NB4 (cell line): ENCODE measurements at regions not wholly inside any gene's neighbourhood (a gene's known extent, or its start where the extent isn't known, plus 50 kb on each side); places are given as distances from the start of the nearest gene placed in this dataset.
A peak's percentile ranks its signal among the peaks of the same experiment; 100 is the strongest.
"Not testable (repeated sequence)": the region's sequence is repeated elsewhere in the genome, so short reads cannot be mapped to it uniquely, and the experiment has no call there.

ENCODE experiments used
- DNase-seq: peaks from one replicate; pipeline ENCODE4 v3.0.0; 2010; ENCODE audit warnings: low read depth
- H3K4me3 ChIP-seq: one replicate; pipeline ENCODE4 v1.5.1; 2011; ENCODE audit warnings: mild to moderate bottlenecking, low read depth, low read length, moderate library complexity
- MYC ChIP-seq: IDR thresholded peaks from 2 replicates; pipeline ENCODE4 v1.6.1; 2011; ENCODE audit warnings: low read depth, low read length
- POLR2A ChIP-seq: IDR thresholded peaks from 2 replicates; pipeline ENCODE4 v1.6.1; 2011; ENCODE audit warnings: mild to moderate bottlenecking; ENCODE audit not compliant: insufficient read length; ENCODE audit errors: extremely low read depth
- TF ChIP-seq, protein P1 (sequence below): IDR thresholded peaks from 2 replicates; pipeline ENCODE4 v1.6.1; 2011; ENCODE audit warnings: low read depth, low read length
- TF ChIP-seq, protein P2 (sequence below): IDR thresholded peaks from one replicate; pipeline ENCODE4 v1.5.1; 2012; ENCODE audit warnings: low read depth, low read length

DNA sequence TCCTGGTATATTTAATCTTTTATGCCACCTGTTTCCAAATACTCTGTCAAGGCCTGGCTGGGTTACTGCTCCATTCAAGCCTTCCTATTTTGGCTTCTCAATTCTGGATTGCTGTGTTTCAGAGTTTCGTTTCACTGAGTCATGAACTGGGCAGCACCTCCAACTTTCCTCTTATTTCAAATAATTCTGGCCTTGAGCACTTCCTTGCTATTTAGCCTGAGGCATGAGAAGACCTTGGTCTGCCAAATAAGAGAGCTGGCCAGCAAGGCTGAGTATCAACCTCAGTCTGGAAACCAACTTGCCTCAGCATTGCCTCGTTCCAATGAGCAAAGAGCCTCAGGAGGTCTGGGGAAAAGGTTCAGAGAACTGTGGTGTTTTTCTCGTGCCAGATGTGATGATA, 66.6 kb downstream of the TNFAIP3 start:
- DNase-seq = no peak
- TF ChIP-seq, protein P1, sequence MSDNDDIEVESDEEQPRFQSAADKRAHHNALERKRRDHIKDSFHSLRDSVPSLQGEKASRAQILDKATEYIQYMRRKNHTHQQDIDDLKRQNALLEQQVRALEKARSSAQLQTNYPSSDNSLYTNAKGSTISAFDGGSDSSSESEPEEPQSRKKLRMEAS = no peak
- no peak for TF ChIP-seq MYC
- no peak for TF ChIP-seq POLR2A
- TF ChIP-seq, protein P2, sequence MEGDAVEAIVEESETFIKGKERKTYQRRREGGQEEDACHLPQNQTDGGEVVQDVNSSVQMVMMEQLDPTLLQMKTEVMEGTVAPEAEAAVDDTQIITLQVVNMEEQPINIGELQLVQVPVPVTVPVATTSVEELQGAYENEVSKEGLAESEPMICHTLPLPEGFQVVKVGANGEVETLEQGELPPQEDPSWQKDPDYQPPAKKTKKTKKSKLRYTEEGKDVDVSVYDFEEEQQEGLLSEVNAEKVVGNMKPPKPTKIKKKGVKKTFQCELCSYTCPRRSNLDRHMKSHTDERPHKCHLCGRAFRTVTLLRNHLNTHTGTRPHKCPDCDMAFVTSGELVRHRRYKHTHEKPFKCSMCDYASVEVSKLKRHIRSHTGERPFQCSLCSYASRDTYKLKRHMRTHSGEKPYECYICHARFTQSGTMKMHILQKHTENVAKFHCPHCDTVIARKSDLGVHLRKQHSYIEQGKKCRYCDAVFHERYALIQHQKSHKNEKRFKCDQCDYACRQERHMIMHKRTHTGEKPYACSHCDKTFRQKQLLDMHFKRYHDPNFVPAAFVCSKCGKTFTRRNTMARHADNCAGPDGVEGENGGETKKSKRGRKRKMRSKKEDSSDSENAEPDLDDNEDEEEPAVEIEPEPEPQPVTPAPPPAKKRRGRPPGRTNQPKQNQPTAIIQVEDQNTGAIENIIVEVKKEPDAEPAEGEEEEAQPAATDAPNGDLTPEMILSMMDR = no peak
- no peak overlapping the region for H3K4me3 ChIP-seq

DNA sequence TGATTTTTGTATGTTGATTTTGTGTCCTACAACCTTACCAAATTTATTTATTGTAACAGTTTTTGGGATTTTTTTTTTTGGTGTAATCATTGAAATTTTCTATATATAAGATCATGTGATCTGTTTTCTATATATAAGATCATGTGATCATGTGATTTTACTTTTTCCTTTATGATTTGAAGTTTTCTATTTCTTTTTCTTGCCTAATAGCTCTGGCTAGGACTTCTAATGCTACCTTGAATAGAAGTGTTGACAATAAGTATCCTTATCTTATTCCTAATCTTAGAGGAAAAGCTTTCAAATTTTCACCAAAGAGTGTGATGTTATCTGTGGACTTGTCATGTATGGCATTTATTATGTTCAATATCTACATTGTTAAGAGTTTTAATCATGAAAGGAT, 69.7 kb downstream of the TNFAIP3 start:
- DNase-seq = no peak
- TF ChIP-seq POLR2A (no peak), MYC (no peak)
- TF ChIP-seq, protein P1 = no peak
- TF ChIP-seq, protein P2 = no peak
- H3K4me3 ChIP-seq = no peak overlapping the region

DNA sequence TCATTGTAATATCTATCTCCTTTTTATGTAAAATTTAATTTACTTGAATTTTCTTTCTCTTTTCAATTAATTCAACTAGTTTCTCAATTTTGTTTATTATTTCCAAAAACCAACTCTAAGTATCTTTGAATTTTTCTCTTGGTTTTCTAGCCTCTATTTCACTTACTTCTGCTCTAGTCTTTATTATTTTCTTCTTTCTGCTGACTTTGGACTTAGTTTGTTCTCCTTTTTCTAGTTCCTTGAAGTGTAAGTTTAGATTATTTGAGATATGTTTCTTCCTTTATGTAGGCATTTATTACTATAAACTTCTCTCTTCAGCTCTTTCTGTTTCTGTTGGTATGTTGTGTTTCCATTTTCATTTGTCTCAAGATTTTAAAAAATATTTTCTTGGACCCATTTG, 70.8 kb downstream of the TNFAIP3 start:
- H3K4me3 ChIP-seq = no peak overlapping the region
- TF ChIP-seq, protein P2 = no peak
- TF ChIP-seq MYC (no peak), POLR2A (no peak)
- TF ChIP-seq, protein P1 = no peak
- DNase-seq = no peak

DNA sequence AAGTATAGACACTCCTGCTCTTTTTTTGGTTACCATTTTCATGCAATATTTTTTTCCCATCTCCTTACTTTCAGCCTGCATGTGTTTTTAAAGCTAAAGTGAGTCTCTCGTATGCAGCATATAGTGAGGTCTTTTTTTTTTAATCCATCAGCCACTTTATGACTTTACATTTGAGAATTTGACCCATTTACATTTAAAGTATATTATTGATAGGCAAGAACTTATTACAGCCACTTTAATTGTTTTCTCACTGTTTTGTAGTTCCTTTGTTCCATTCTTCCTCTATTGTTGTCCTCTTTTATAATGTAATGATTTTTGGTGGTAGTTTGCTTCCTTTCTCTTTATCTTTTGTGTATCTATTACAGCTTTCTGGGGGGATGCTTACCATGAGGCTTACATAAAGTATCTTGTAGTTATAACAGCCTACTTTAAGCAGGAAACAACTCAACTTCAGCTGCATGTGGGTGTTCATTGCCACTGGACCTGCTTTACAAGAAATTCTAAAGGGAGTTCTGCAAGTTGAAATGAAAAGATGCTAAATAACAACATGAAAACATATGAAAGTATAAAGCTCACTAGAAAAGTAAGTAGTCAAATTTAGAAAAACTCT, 71.8 kb downstream of the TNFAIP3 start:
- TF ChIP-seq, protein P2 = no peak
- TF ChIP-seq, protein P1 = no peak
- no peak for TF ChIP-seq MYC
- no peak for TF ChIP-seq POLR2A
- no peak for DNase-seq

DNA sequence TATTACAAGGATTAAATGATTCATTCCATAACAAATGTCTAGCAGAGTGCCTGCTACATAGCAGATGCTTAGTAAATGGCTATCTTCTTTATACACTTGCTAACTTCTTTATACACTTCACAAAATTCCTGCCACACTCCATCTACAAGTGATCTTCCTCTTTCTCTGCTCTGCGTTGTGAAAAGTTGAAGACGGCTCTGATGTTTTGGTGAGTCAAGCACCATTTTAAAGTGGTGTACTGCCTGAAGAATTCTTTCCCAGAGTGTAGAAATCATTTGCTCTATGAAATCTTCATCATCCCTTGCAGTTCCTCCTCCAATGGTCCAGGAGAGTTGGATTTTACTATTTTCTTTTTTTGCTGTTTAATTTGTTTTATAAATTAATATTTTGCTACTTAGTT, 74.9 kb downstream of the TNFAIP3 start:
- TF ChIP-seq, protein P2 = no peak
- H3K4me3 ChIP-seq = no peak overlapping the region
- DNase-seq = peak; percentile 47

More for the DNA sequence above, 71.8 kb downstream of the TNFAIP3 start:
- no peak overlapping the region for H3K4me3 ChIP-seq

DNA sequence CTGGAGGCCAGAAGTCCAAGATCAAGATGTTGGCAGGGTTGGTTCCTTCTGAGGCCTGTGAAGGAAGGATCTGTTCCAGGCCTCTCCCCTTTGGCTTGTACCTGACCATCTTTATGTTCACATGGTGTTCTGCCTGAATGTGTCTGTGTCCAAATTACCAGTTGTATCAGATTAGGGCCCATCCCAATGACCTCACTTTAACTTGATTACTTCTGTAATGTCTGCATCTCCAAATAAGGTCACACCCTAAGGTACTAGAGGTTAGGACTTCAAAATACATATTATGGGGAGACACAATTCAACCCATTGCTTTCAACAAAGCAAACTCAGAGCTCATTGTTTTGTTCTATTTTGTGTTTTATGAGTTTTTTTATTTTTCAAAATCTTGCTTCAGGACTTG, 75.7 kb downstream of the TNFAIP3 start:
- no peak overlapping the region for H3K4me3 ChIP-seq
- TF ChIP-seq POLR2A (no peak), MYC (no peak)
- TF ChIP-seq, protein P2 = no peak
- TF ChIP-seq, protein P1 = no peak

DNA sequence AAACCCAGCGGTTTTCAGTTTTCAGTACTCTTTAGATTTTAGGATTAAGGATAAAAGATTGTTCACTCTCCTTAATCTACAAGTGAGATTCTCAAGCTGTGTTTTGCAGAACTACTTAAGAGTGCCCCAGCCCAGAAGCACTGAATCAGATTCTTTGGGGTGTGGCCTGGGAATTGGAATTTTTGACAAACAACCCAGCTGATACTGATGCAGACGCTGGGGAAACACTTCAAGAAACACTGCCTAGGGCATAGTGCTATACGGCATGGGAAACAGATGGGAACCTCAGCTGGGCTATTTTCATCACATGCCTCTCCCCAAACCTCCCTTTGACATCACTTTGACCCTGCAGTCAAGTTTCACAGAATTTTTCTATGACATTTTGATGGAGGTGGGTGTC, 77.3 kb downstream of the TNFAIP3 start:
- H3K4me3 ChIP-seq, DNase-seq: not testable (repeated sequence)

More for the DNA sequence above, 75.7 kb downstream of the TNFAIP3 start:
- DNase-seq = no peak
